ENCODE measurements at regions not wholly inside any gene's neighbourhood (a gene's known extent, or its start where the extent isn't known, plus 50 kb on each side); places are given as distances from the start of the nearest gene placed in this dataset.

DNA sequence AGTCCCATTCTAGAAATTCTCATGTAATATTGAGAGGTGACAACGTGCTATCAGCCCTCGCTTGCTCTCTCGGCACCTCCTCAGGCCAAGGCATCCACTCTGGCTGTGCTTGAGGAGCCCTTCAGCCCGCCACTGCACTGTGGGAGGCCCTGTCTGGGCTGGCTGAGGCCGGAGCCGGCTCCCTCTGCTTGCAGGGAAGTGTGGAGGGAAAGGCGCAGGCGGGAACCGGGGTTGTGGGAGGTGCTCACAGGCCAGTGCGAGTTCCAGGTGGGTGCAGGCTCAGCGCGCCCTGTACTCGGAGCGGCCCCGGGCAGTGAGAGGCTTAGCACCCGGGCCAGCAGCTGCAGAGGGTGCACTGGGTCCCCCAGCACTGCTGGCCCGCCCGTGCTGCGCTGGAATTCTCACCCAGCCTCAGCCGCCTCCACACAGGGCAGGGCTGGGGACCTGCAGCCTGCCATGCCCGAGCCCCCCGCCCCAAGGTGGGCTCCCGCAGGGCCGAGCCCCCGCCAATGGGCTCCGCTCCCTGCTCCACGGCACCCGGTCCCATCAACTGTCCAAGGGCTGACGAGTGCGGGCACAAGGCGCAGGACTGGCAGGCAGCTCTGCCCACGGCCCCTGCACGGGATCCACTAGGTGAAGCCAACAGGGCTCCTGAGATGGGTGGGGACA, 1680.6 kb upstream of the LRRTM1 start:
- TF ChIP-seq, protein P1, sequence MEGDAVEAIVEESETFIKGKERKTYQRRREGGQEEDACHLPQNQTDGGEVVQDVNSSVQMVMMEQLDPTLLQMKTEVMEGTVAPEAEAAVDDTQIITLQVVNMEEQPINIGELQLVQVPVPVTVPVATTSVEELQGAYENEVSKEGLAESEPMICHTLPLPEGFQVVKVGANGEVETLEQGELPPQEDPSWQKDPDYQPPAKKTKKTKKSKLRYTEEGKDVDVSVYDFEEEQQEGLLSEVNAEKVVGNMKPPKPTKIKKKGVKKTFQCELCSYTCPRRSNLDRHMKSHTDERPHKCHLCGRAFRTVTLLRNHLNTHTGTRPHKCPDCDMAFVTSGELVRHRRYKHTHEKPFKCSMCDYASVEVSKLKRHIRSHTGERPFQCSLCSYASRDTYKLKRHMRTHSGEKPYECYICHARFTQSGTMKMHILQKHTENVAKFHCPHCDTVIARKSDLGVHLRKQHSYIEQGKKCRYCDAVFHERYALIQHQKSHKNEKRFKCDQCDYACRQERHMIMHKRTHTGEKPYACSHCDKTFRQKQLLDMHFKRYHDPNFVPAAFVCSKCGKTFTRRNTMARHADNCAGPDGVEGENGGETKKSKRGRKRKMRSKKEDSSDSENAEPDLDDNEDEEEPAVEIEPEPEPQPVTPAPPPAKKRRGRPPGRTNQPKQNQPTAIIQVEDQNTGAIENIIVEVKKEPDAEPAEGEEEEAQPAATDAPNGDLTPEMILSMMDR (IDR thresholded peaks at IDR 0.05) = no peak
- no peak for TF ChIP-seq ZFX (IDR thresholded peaks at IDR 0.05; ENCODE audit: borderline replicate concordance)

Measured in 22Rv1 (cell line).